DND-41 (cell line): ENCODE measurements at regions not wholly inside any gene's neighbourhood (a gene's known extent, or its start where the extent isn't known, plus 50 kb on each side); places are given as distances from the start of the nearest gene placed in this dataset.

ENCODE experiments used
- EZH2 ChIP-seq: IDR thresholded peaks from 3 replicates; pipeline ENCODE4 v1.6.1; 2012; ENCODE audit warnings: borderline replicate concordance, low read depth, mild to moderate bottlenecking, moderate library complexity, low read length, inconsistent platforms; ENCODE audit not compliant: severe bottlenecking
- TF ChIP-seq, protein P1 (sequence below): IDR thresholded peaks from 2 replicates; pipeline ENCODE4 v1.5.1; 2012; ENCODE audit warnings: borderline replicate concordance, low read length, moderate library complexity, mild to moderate bottlenecking; ENCODE audit not compliant: poor library complexity, severe bottlenecking; ENCODE audit errors: extremely low read depth

DNA sequence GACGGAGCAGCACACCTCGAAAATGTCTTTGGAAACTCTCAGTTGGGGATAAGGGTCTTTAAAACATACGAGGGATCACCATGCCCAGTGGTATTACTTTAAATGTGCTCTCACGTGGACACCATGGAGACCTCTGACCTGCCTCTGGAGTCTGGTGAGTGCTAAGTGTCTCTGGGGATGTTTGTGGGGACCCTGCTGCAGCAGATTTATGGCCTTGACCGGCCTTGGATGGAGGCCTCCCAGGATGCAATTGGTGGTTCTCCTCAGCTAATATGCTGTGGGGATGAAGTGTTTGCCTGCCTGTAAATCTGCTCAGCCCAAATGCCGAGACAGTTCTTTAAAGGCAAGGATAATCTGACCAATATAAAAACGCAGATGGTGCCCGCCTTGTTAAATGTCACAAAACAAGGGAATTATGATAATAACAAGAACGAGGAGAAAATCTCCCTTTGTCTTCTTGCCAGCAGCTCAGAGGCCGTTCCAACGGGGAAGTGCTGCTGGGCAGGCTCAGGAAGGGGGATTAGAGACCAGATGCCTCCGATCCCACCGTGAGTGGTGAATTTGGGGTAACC is 154.4 kb downstream of the ABCC12 start:
- TF ChIP-seq, protein P1, sequence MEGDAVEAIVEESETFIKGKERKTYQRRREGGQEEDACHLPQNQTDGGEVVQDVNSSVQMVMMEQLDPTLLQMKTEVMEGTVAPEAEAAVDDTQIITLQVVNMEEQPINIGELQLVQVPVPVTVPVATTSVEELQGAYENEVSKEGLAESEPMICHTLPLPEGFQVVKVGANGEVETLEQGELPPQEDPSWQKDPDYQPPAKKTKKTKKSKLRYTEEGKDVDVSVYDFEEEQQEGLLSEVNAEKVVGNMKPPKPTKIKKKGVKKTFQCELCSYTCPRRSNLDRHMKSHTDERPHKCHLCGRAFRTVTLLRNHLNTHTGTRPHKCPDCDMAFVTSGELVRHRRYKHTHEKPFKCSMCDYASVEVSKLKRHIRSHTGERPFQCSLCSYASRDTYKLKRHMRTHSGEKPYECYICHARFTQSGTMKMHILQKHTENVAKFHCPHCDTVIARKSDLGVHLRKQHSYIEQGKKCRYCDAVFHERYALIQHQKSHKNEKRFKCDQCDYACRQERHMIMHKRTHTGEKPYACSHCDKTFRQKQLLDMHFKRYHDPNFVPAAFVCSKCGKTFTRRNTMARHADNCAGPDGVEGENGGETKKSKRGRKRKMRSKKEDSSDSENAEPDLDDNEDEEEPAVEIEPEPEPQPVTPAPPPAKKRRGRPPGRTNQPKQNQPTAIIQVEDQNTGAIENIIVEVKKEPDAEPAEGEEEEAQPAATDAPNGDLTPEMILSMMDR: no peak
- no peak for TF ChIP-seq EZH2
